HG03175 (cell line): ENCODE measurements at regions not wholly inside any gene's neighbourhood (a gene's known extent, or its start where the extent isn't known, plus 50 kb on each side); places are given as distances from the start of the nearest gene placed in this dataset.
"Not testable (repeated sequence)": the region's sequence is repeated elsewhere in the genome, so short reads cannot be mapped to it uniquely, and the experiment has no call there.

Experiments
- ATAC-seq: cut with Tn5 transposase; IDR thresholded peaks from one replicate; pipeline ENCODE4 v1.9.1; 2021; ENCODE audit warnings: mild to moderate bottlenecking, moderate library complexity; ENCODE audit not compliant: unreplicated experiment

DNA sequence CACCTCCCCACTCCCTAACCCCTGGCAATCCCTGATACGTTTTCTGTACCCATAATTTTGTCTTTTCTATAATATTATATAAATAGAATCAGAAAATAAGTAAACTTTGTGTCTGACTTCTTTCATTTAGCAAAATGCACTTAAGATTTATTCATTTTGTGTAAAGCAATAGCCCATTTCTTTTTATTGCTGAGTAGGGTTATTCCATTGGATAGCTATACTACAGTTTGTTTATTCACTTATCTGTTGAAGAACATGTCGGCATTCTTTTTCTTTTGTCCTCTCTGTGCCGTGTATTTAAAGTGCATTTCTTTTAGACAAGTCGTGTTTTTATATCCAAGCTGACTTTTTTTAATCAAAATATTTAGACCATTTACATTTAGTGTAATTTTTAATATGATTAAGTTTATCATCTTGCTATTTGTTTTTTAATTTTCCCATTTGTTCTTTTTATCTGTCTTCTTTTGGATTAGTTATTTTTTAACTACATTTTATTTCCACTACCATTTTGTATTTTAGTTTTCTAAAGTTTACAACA is 176.4 kb upstream of the TSHZ3 start:
- no peak for ATAC-seq

GRCh38 chr19:31527443-31527842 is 178.2 kb upstream of the TSHZ3 start:
- no peak for ATAC-seq

- no peak for ATAC-seq
Observed at GRCh38 chr19:31528261-31528660, 179.0 kb upstream of the TSHZ3 start.

DNA sequence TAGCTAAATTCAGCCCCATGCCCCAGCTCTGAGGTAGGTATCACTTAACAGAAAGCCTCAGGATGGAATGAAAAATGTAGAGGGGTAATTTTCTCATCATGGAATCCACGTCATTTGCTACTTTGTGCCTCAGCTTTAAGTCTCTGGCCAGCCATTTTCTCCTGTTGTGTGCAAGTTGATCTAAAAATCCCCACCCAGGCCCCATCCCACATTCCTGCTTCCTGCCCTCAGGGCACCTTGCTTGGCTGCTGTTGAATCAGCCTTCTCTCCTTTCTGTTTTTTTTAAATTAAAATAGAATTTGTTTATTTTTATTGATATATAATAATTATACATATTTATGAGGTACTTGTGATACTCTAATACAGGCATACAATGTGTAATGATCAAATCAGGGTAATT is 179.9 kb upstream of the TSHZ3 start:
- ATAC-seq = no peak

- no peak for ATAC-seq
Observed at GRCh38 chr19:31530781-31531180, 181.5 kb upstream of the TSHZ3 start.

- ATAC-seq = no peak
Observed at GRCh38 chr19:31531326-31531725, 182.1 kb upstream of the TSHZ3 start.

- ATAC-seq = no peak
Observed at GRCh38 chr19:31532034-31532433, 182.8 kb upstream of the TSHZ3 start.

DNA sequence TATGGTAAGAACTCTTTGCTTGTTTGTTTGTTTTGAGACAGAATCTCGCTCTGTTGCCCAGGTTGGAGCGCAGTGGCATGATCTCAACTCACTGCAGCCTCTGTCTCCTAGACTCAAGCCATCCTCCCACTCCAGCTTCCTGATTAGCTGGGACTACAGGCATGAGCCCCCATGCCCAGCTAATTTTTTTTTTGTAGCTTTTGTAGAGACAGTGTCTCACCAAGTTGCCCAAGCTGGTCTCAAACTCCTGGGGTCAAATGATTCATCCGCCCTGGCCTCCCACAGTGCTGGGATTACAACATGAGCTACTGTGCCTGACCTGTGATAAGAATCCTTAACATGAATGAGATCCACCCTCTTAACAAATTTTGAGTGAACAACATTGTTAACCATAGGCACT is 183.9 kb upstream of the TSHZ3 start:
- ATAC-seq = no peak

DNA sequence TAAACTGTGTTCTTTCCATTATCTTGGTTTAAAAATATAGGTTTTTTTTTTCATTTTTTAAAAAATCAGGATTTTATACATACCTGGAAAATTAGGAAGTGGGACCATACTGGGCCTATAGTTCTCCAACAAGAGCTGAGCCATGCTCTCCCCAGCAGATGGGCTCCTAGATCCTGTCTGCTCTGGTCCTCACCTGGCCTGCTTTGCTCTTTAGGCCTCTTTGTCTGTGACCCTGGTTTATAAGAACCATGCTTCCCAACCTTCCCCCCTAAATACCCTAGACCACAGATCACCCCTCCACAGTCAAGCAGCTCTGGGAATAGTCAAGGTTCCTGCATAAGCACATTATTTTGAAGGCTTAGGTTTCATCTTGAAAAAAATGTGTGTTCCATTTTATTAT is 185.0 kb upstream of the TSHZ3 start:
- ATAC-seq = no peak

DNA sequence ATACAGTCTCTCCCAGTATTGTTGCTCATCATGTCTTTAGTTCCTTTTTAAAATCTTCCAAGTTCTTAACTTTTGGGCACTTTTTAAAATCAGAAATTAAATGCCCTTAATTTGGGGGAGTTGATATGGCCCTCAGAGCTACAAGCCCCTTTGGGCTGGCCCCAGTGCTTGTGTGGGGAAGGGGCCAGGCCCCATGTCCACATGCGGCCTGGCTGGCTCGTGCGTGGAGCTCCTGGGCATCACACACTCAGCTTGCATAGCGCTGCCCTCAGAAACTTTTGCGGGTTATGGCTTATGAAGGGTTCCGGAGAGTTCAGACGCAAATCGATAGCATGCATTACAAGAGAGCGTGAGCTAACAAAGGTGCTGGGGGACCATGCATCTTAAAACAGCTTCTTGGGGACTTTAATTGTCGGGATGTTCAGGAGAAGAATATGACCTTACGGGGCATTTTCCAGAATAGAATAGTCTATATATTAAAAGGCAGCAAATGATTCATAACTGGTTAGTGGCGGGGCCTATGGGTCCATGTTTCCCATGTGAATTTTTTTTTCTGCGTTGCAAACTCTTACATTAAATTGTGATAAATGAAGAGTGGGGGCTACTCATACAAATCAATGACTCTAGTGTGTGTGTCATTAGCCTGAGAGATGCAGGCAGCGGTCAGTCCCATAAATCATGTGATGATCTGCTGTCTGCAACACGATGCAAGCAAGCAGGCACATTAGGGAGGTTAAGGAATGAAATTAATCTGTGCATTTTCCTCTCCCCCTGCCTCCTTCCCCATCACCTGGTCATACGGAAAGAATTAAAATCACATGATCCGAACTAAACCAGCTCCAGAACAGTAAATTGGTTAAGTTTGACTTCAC is 185.8 kb upstream of the TSHZ3 start:
- ATAC-seq = no peak

DNA sequence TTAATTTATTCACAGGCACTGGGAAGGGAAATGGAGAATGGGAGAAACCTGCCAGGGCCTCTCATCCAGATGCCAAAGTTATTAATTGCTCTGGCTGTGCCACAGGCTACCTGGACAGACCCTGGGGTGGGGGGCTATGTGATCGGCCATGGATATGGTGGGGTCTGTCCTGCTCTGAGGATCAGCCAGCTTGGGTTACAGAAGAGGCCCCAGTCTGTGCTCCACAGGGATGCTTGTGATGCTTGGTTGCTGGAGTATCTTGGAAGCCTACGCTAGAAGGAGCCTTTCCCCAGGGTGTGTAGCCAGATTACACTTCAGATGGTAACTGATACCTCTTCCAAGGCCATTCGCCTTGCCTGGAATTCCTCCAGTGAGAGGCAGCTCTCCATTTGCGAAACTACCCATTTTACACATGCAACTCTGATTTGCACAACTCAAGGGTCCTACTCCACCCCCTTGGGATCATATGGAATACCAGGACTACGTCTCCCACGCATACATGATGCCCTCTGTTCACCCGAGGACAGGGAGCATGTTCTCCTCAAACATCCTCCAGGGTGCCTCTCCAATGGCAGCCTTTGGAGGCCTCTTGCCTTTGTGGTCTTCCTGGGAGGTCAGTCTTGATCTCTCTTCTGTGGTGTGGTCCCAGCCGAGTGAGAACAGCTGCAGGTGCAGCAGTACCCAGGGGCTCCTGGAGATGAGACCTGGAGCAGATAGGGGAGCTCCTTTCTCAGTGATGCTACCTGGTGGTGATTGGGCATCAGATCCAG is 186.6 kb upstream of the TSHZ3 start:
- no peak for ATAC-seq

- no peak for ATAC-seq
Observed at GRCh38 chr19:31537136-31537535, 187.9 kb upstream of the TSHZ3 start.

DNA sequence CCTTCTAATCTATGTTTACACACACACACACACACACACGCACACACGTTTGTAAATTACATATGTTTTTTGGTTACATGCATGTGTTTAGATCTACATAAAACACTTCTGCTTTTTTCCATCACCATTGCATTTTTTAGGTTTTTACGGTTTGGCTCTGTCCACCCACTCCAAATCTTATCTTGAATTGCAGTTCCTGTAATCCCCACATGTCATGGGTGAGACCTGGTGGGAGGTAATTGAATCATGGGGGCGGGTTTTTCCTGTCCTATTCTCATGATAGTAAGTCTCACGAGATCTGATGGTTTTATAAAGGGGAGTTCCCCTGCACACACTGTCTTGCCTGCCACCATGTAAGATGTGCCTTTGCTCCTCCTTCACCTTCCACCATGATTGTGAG is 188.7 kb upstream of the TSHZ3 start:
- ATAC-seq = not testable (repeated sequence)

GRCh38 chr19:31538879-31539278 is 189.6 kb upstream of the TSHZ3 start:
- ATAC-seq = no peak

DNA sequence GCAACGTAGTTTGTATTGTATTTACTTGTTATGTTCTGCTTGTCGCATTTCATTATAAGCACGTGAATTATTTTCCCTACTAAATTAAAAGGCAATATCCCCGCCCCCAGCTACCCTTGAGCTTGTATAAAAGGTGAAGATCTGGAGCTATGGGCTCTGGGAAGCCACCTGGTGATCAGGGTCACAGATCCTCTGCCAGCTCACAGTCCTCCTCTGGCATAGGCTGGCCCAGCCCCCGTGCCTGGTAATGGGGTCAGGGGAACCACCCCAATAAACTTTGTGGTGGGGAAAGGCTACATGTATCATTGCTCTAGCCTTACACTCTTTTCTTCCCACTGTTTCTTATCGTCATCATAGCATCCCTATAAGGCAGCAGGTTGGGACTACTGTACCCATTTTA is 190.2 kb upstream of the TSHZ3 start:
- ATAC-seq = no peak

DNA sequence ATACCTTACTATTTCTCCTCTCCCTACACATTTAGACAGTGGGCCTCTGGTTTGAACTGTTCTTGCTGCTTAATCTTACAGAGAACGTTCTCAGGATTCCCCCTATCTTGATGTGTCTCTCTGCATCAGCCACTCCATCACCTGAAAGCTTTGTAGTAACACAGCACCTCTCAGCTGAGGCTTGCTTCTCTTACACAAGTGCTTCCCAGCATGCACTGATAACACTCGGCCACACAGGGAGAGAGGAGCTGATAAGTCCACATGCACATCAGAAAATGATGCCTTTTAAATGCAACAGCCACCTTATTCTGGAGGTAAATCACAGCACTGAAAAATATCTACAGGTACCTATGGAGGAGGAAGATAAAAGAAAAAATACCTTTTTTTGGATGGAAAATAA is 192.2 kb upstream of the TSHZ3 start:
- ATAC-seq = no peak

GRCh38 chr19:31543456-31543855 is 194.2 kb upstream of the TSHZ3 start:
- no peak for ATAC-seq

GRCh38 chr19:31545777-31546176 is 196.5 kb upstream of the TSHZ3 start:
- ATAC-seq = no peak

- ATAC-seq = no peak
Observed at GRCh38 chr19:31546205-31546960, 197.1 kb upstream of the TSHZ3 start.

DNA sequence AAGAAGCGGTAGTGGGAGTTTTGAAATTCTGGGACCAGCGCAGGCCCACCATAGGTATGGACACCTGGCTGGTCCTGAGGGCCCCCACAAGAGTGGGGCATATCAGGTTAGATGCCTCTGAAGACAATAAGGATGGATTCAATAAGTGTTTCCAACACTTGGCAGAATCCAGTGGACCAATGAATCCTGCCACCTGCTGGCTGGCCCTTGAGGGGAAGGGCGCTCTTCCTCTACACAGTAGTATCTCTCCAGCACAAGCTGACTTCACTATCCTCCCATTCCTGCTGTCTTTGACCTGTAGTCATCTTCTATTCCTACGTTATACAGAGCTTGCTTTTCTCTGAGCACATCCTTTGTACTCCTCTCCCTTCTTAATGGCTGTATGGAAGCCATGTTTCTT is 199.7 kb upstream of the TSHZ3 start:
- ATAC-seq = no peak

DNA sequence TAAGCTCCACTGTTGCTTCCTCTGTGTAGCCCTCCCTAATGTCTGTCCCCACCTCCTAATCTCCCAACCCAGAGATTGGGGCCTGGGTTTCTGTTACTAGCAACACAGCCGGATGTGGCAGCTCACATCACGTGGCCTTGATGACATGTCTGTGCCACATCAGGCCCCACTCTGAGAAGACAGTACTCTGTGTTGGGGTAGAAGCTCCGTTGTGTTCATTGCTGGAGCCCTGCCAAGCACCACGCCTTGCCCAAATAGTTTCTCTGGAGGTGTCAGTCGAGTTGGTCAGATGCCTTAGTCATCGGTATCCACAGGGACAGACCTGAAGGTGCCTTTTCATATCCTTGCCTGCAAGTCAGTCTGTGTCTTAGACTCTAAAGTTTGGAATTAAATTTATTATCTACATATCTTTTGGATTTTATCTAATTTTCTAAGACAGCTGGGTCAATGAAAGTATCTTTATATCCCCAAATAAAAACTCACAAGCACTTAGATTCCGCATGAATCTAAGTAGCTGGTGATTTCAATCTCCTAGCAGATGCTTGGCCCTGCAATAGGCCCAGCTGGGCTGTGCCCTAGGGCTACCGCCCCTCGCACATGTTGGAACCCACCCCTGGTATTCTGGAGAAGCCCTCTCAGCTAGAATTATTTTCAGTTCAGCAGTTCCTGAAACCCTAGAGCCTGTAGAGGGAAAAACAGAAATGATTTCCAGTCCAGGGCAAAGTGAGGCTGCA is 204.0 kb upstream of the TSHZ3 start:
- ATAC-seq = no peak
